Head of caudate nucleus (tissue), 42 donors: ENCODE measurements at regions not wholly inside any gene's neighbourhood (a gene's known extent, or its start where the extent isn't known, plus 50 kb on each side); places are given as distances from the start of the nearest gene placed in this dataset.
"Not testable (repeated sequence)": the region's sequence is repeated elsewhere in the genome, so short reads cannot be mapped to it uniquely, and the experiment has no call there.

Experiments used
- DNase-seq, 42 donors: peaks; one replicate each; pipeline versions ENCODE4 v3.0.0 to v3.0.0-alpha.2; 2020 to 2021; ENCODE audit warnings: mixed read lengths in 7 of 42
- intact Hi-C: fragments of 100-400 bp; cut with DNase I; formaldehyde crosslinking; loops from one replicate; pipeline ENCODE4 v1.15.0; 2022

- no peak for DNase-seq
- intact Hi-C loops, result no loop called here
Observed at GRCh38 chrX:104513162-104513561, 52.8 kb upstream of the IL1RAPL2 start.

- no peak for DNase-seq
- intact Hi-C loops, result no loop called here
Observed at GRCh38 chrX:104510801-104511200, 55.2 kb upstream of the IL1RAPL2 start.

- DNase-seq, result no peak
- intact Hi-C loops, result no loop called here
Observed at GRCh38 chrX:104502460-104502859, 63.5 kb upstream of the IL1RAPL2 start.

GRCh38 chrX:104488811-104489210 is 77.2 kb upstream of the IL1RAPL2 start:
- intact Hi-C loops, result no loop called here

GRCh38 chrX:104486691-104487090 is 79.3 kb upstream of the IL1RAPL2 start:
- DNase-seq, result no peak
- intact Hi-C loops, result no loop called here

More at GRCh38 chrX:104488811-104489210, 77.2 kb upstream of the IL1RAPL2 start:
- no peak for DNase-seq

GRCh38 chrX:104482757-104483156 is 83.2 kb upstream of the IL1RAPL2 start:
- DNase-seq, result no peak
- intact Hi-C loops, result no loop called here

GRCh38 chrX:104469771-104470170 is 96.2 kb upstream of the IL1RAPL2 start:
- DNase-seq, result no peak
- intact Hi-C loops, result no loop called here

GRCh38 chrX:104459796-104460195 is 106.2 kb upstream of the IL1RAPL2 start:
- intact Hi-C loops, result no loop called here
- DNase-seq, result no peak

- intact Hi-C loops, DNase-seq: not testable (repeated sequence)
Observed at GRCh38 chrX:104457130-104457529, 108.9 kb upstream of the IL1RAPL2 start.

GRCh38 chrX:104450316-104450715 is 115.7 kb upstream of the IL1RAPL2 start:
- DNase-seq, result no peak
- intact Hi-C loops, result no loop called here

- no peak for DNase-seq
- intact Hi-C loops, result no loop called here
Observed at GRCh38 chrX:104445591-104445990, 120.4 kb upstream of the IL1RAPL2 start.

GRCh38 chrX:104435249-104435648 is 130.8 kb upstream of the IL1RAPL2 start:
- DNase-seq, result no peak
- intact Hi-C loops, result no loop called here

- intact Hi-C loops, result no loop called here
- DNase-seq, result no peak
Observed at GRCh38 chrX:104432321-104432720, 133.7 kb upstream of the IL1RAPL2 start.

- intact Hi-C loops, result no loop called here
- DNase-seq, result no peak
Observed at GRCh38 chrX:104430742-104431119, 135.3 kb upstream of the IL1RAPL2 start.

- intact Hi-C loops, result no loop called here
- DNase-seq, result no peak
Observed at GRCh38 chrX:104430072-104430741, 135.8 kb upstream of the IL1RAPL2 start.

- no peak for DNase-seq
- intact Hi-C loops, result no loop called here
Observed at GRCh38 chrX:104428231-104428630, 137.8 kb upstream of the IL1RAPL2 start.

- intact Hi-C loops, result no loop called here
Observed at GRCh38 chrX:104427693-104428092, 138.3 kb upstream of the IL1RAPL2 start.

GRCh38 chrX:104427073-104427472 is 138.9 kb upstream of the IL1RAPL2 start:
- intact Hi-C loops, result no loop called here
- no peak for DNase-seq

More at GRCh38 chrX:104427693-104428092, 138.3 kb upstream of the IL1RAPL2 start:
- DNase-seq, result no peak

GRCh38 chrX:104420907-104421306 is 145.1 kb upstream of the IL1RAPL2 start:
- no peak for DNase-seq
- intact Hi-C loops, result no loop called here

- no peak for DNase-seq
- intact Hi-C loops, result no loop called here
Observed at GRCh38 chrX:104419926-104420325, 146.1 kb upstream of the IL1RAPL2 start.

- intact Hi-C loops, result no loop called here
- DNase-seq, result no peak
Observed at GRCh38 chrX:104419211-104419610, 146.8 kb upstream of the IL1RAPL2 start.

GRCh38 chrX:104411800-104412199 is 154.2 kb upstream of the IL1RAPL2 start:
- no peak for DNase-seq
- intact Hi-C loops, result no loop called here
